GM23338 (cell line): ENCODE measurements at regions not wholly inside any gene's neighbourhood (a gene's known extent, or its start where the extent isn't known, plus 50 kb on each side); places are given as distances from the start of the nearest gene placed in this dataset.

Source experiments
- ATAC-seq: fragments of 200-7000 bp; cut with Tn5 transposase; 3 replicates; pipeline ENCODE4 v1.9.1; 2020
- DNase-seq: peaks from one replicate; pipeline ENCODE4 v3.0.0-alpha.2; 2015; ENCODE audit warnings: low spot score
- H2AFZ ChIP-seq: fragments of 200-600 bp; sonication (generic); 2 replicates; pipeline ENCODE4 v1.8.0; 2016; ENCODE audit warnings: antibody characterized with exemption, mild to moderate bottlenecking, moderate library complexity
- H3F3A ChIP-seq: fragments of 200-600 bp; sonication (generic); replicated peaks from 2 replicates; pipeline ENCODE4 v1.8.0; 2017; ENCODE audit warnings: antibody characterized with exemption, mixed run types, low read depth
- H3K27ac ChIP-seq: fragments of 200-600 bp; sonication (generic); 2 replicates; pipeline ENCODE4 v1.6.1; 2016; ENCODE audit warnings: low read depth
- H3K27me3 ChIP-seq: fragments of 200-600 bp; sonication (generic); 2 replicates; pipeline ENCODE4 v1.8.0; 2016; ENCODE audit warnings: mild to moderate bottlenecking, mixed run types, moderate library complexity; ENCODE audit not compliant: insufficient read depth
- H3K36me3 ChIP-seq: fragments of 200-600 bp; sonication (generic); 2 replicates; pipeline ENCODE4 v1.8.0; 2016; ENCODE audit warnings: mild to moderate bottlenecking; ENCODE audit not compliant: insufficient read depth
- H3K4me1 ChIP-seq: fragments of 200-600 bp; sonication (generic); 2 replicates; pipeline ENCODE4 v1.8.0; 2016; ENCODE audit warnings: mild to moderate bottlenecking, moderate library complexity; ENCODE audit not compliant: insufficient read depth
- H3K4me2 ChIP-seq: fragments of 200-600 bp; sonication (generic); 2 replicates; pipeline ENCODE4 v1.7.1; 2017; ENCODE audit warnings: mixed run types
- H3K4me3 ChIP-seq: fragments of 200-600 bp; sonication (generic); 2 replicates; pipeline ENCODE4 v1.6.1; 2016; ENCODE audit warnings: mixed run types
- H3K79me2 ChIP-seq: fragments of 200-600 bp; sonication (generic); replicated peaks from 2 replicates; pipeline ENCODE4 v1.8.0; 2017; ENCODE audit warnings: mild to moderate bottlenecking; ENCODE audit not compliant: insufficient read depth
- H3K9me2 ChIP-seq: fragments of 200-600 bp; sonication (generic); 2 replicates; pipeline ENCODE4 v1.8.0; 2017; ENCODE audit not compliant: insufficient read depth
- H4K20me1 ChIP-seq: fragments of 200-600 bp; sonication (generic); replicated peaks from 2 replicates; pipeline ENCODE4 v1.8.0; 2017; ENCODE audit warnings: mild to moderate bottlenecking; ENCODE audit not compliant: insufficient read depth
- H3K27ac Mint-ChIP-seq: 2 replicates; pipeline ENCODE4 v1.8.0; 2020; ENCODE audit warnings: inconsistent platforms, mild to moderate bottlenecking, moderate library complexity, mixed read lengths
- H3K27me3 Mint-ChIP-seq: 3 replicates; pipeline ENCODE4 v1.8.0; 2022; ENCODE audit warnings: low read depth, mild to moderate bottlenecking, moderate library complexity, mixed read lengths, inconsistent platforms; ENCODE audit not compliant: insufficient read depth, poor library complexity
- H3K36me3 Mint-ChIP-seq: 3 replicates; pipeline ENCODE4 v1.8.0; 2021; ENCODE audit warnings: low read depth, mild to moderate bottlenecking, inconsistent platforms, moderate library complexity, mixed read lengths
- H3K4me1 Mint-ChIP-seq: 3 replicates; pipeline ENCODE4 v1.8.0; 2020; ENCODE audit warnings: mild to moderate bottlenecking, inconsistent platforms, mixed read lengths
- H3K4me3 Mint-ChIP-seq: 3 replicates; pipeline ENCODE4 v1.8.0; 2021; ENCODE audit warnings: moderate library complexity, mild to moderate bottlenecking, inconsistent platforms, mixed read lengths
- H3K9me3 Mint-ChIP-seq: 3 replicates; pipeline ENCODE4 v1.8.0; 2020; ENCODE audit warnings: moderate library complexity, mild to moderate bottlenecking, inconsistent platforms, mixed read lengths
- EZH2 ChIP-seq: fragments of 200-600 bp; sonication (generic); IDR thresholded peaks from one replicate; pipeline ENCODE4 v1.8.0; 2017; ENCODE audit warnings: antibody characterized with exemption, mild to moderate bottlenecking, low read depth; ENCODE audit not compliant: unreplicated experiment
- EZH2phosphoT487 ChIP-seq: fragments of 200-600 bp; sonication (generic); IDR thresholded peaks from one replicate; pipeline ENCODE4 v1.8.1; 2018; ENCODE audit warnings: antibody characterized with exemption; ENCODE audit not compliant: unreplicated experiment
- JUNB ChIP-seq: IDR thresholded peaks from one replicate; pipeline ENCODE4 v1.6.1; 2016; ENCODE audit warnings: antibody characterized with exemption; ENCODE audit not compliant: unreplicated experiment
- POLR2AphosphoS5 ChIP-seq: IDR thresholded peaks from 2 replicates; pipeline ENCODE4 v1.6.1; 2016; ENCODE audit warnings: antibody characterized with exemption, low read depth
- TF ChIP-seq, protein P1 (sequence below): IDR thresholded peaks from 2 replicates; pipeline ENCODE4 v1.6.1; 2016; ENCODE audit warnings: antibody characterized with exemption
- TF ChIP-seq, protein P2 (sequence below), 2 experiments: fragments of 200-600 bp in 1 of 2; sonication (generic) in 1 of 2; conservative IDR thresholded peaks; 2 replicates each; pipeline versions ENCODE4 v1.5.1 to v1.6.1; 2016 to 2017; ENCODE audit warnings: antibody characterized with exemption in 2 of 2, low read depth in 2 of 2, mild to moderate bottlenecking in 2 of 2, moderate library complexity in 1 of 2
- TF ChIP-seq, protein P3 (sequence below): fragments of 250-450 bp; sonication (Bioruptor Pico); IDR thresholded peaks from 2 replicates; pipeline ENCODE4 v1.5.0; 2020; ENCODE audit warnings: mild to moderate bottlenecking, moderate library complexity

DNA sequence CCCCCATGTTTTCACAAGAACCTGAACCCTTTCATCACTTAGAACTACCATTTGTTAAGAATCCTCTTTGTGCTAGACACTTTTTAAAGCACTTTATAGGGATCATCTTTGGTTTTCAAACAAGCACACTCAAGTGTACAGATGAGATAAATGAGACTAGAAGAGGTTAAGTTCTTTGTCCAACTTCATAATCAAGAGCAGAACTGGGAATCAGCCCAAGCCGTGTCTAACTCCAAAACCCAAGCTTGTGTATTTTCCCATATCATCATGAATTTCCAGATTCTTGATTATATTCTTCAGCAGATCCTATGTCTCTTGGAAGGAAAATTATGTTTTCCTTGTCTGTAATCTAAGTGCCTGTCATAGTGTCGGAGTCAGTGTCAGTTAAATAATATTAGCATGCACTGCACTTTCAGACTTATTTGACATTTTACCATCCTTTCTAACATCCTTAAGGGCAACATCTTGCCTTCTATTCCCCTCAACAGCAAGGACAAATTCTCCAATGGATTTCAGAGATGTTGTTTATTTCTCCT, 123.0 kb upstream of the SETBP1 start:
- H3K4me2 ChIP-seq = no peak overlapping the region
- Mint-ChIP-seq H3K27me3 (no peaks in the 10 kb centered on the region), H3K36me3 (no peaks in the 10 kb centered on the region), H3K4me3 (no peak overlapping the region), H3K9me3 (no peaks in the 10 kb centered on the region), H3K27ac (no peak overlapping the region), H3K4me1 (peaks cover 6% of the 10 kb centered on the region; the same call in 2 of the 3 replicates)
- ATAC-seq (no peak), DNase-seq (no peak)
- H3K4me3 ChIP-seq = no peak overlapping the region
- TF ChIP-seq, protein P1, sequence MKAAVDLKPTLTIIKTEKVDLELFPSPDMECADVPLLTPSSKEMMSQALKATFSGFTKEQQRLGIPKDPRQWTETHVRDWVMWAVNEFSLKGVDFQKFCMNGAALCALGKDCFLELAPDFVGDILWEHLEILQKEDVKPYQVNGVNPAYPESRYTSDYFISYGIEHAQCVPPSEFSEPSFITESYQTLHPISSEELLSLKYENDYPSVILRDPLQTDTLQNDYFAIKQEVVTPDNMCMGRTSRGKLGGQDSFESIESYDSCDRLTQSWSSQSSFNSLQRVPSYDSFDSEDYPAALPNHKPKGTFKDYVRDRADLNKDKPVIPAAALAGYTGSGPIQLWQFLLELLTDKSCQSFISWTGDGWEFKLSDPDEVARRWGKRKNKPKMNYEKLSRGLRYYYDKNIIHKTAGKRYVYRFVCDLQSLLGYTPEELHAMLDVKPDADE = no peak
- no peak for TF ChIP-seq EZH2
- no peak for TF ChIP-seq POLR2AphosphoS5
- TF ChIP-seq JUNB = no peak
- TF ChIP-seq EZH2phosphoT487 = no peak
- H3F3A ChIP-seq = no peaks in the 10 kb centered on the region
- H3K27me3 ChIP-seq = no peaks in the 10 kb centered on the region
- no peaks in the 10 kb centered on the region for H3K4me1 ChIP-seq
- H3K27ac ChIP-seq = no peak overlapping the region
- no peak overlapping the region for H2AFZ ChIP-seq
- no peaks in the 10 kb centered on the region for H3K79me2 ChIP-seq
- H4K20me1 ChIP-seq = no peaks in the 10 kb centered on the region
- H3K9me2 ChIP-seq = 0 out of 2 replicates have a peak, but pooled peaks cover 2% of the 10 kb centered on the region
- no peaks in the 10 kb centered on the region for H3K36me3 ChIP-seq

GRCh38 chr18:44558767-44559166, 121.9 kb upstream of the SETBP1 start:
- H3K4me2 ChIP-seq = no peak overlapping the region
- H3K27ac ChIP-seq = no peak overlapping the region
- H3K79me2 ChIP-seq = no peaks in the 10 kb centered on the region
- Mint-ChIP-seq H3K9me3 (no peaks in the 10 kb centered on the region), H3K4me3 (no peak overlapping the region), H3K27me3 (no peaks in the 10 kb centered on the region), H3K27ac (no peak overlapping the region), H3K4me1 (peaks cover 6% of the 10 kb centered on the region; the same call in 1 of the 3 replicates), H3K36me3 (no peaks in the 10 kb centered on the region)
- H4K20me1 ChIP-seq = no peaks in the 10 kb centered on the region
- no peaks in the 10 kb centered on the region for H3K4me1 ChIP-seq
- ATAC-seq (no peak), DNase-seq (no peak)
- H3K27me3 ChIP-seq = no peaks in the 10 kb centered on the region
- no peaks in the 10 kb centered on the region for H3K36me3 ChIP-seq
- no peaks in the 10 kb centered on the region for H3F3A ChIP-seq
- no peak overlapping the region for H2AFZ ChIP-seq
- TF ChIP-seq, protein P2, sequence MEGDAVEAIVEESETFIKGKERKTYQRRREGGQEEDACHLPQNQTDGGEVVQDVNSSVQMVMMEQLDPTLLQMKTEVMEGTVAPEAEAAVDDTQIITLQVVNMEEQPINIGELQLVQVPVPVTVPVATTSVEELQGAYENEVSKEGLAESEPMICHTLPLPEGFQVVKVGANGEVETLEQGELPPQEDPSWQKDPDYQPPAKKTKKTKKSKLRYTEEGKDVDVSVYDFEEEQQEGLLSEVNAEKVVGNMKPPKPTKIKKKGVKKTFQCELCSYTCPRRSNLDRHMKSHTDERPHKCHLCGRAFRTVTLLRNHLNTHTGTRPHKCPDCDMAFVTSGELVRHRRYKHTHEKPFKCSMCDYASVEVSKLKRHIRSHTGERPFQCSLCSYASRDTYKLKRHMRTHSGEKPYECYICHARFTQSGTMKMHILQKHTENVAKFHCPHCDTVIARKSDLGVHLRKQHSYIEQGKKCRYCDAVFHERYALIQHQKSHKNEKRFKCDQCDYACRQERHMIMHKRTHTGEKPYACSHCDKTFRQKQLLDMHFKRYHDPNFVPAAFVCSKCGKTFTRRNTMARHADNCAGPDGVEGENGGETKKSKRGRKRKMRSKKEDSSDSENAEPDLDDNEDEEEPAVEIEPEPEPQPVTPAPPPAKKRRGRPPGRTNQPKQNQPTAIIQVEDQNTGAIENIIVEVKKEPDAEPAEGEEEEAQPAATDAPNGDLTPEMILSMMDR (conservative IDR thresholded peaks at IDR 0.05; ENCODE audit: low read depth in 2 of 2) = no peak
- TF ChIP-seq, protein P3, sequence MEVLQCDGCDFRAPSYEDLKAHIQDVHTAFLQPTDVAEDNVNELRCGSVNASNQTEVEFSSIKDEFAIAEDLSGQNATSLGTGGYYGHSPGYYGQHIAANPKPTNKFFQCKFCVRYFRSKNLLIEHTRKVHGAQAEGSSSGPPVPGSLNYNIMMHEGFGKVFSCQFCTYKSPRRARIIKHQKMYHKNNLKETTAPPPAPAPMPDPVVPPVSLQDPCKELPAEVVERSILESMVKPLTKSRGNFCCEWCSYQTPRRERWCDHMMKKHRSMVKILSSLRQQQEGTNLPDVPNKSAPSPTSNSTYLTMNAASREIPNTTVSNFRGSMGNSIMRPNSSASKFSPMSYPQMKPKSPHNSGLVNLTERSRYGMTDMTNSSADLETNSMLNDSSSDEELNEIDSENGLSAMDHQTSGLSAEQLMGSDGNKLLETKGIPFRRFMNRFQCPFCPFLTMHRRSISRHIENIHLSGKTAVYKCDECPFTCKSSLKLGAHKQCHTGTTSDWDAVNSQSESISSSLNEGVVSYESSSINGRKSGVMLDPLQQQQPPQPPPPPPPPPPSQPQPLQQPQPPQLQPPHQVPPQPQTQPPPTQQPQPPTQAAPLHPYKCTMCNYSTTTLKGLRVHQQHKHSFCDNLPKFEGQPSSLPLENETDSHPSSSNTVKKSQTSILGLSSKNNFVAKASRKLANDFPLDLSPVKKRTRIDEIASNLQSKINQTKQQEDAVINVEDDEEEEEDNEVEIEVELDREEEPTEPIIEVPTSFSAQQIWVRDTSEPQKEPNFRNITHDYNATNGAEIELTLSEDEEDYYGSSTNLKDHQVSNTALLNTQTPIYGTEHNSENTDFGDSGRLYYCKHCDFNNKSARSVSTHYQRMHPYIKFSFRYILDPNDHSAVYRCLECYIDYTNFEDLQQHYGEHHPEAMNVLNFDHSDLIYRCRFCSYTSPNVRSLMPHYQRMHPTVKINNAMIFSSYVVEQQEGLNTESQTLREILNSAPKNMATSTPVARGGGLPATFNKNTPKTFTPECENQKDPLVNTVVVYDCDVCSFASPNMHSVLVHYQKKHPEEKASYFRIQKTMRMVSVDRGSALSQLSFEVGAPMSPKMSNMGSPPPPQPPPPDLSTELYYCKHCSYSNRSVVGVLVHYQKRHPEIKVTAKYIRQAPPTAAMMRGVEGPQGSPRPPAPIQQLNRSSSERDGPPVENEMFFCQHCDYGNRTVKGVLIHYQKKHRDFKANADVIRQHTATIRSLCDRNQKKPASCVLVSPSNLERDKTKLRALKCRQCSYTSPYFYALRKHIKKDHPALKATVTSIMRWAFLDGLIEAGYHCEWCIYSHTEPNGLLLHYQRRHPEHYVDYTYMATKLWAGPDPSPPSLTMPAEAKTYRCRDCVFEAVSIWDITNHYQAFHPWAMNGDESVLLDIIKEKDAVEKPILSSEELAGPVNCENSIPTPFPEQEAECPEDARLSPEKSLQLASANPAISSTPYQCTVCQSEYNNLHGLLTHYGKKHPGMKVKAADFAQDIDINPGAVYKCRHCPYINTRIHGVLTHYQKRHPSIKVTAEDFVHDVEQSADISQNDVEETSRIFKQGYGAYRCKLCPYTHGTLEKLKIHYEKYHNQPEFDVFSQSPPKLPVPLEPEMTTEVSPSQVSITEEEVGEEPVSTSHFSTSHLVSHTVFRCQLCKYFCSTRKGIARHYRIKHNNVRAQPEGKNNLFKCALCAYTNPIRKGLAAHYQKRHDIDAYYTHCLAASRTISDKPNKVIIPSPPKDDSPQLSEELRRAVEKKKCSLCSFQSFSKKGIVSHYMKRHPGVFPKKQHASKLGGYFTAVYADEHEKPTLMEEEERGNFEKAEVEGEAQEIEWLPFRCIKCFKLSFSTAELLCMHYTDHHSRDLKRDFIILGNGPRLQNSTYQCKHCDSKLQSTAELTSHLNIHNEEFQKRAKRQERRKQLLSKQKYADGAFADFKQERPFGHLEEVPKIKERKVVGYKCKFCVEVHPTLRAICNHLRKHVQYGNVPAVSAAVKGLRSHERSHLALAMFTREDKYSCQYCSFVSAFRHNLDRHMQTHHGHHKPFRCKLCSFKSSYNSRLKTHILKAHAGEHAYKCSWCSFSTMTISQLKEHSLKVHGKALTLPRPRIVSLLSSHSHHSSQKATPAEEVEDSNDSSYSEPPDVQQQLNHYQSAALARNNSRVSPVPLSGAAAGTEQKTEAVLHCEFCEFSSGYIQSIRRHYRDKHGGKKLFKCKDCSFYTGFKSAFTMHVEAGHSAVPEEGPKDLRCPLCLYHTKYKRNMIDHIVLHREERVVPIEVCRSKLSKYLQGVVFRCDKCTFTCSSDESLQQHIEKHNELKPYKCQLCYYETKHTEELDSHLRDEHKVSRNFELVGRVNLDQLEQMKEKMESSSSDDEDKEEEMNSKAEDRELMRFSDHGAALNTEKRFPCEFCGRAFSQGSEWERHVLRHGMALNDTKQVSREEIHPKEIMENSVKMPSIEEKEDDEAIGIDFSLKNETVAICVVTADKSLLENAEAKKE (CRISPR knock-in tag) = no peak
- TF ChIP-seq JUNB = no peak
- H3K4me3 ChIP-seq = no peak overlapping the region
- 0 out of 2 replicates have a peak, but pooled peaks cover 2% of the 10 kb centered on the region for H3K9me2 ChIP-seq
